Fibroblast of lung (primary cell): ENCODE measurements at regions not wholly inside any gene's neighbourhood (a gene's known extent, or its start where the extent isn't known, plus 50 kb on each side); places are given as distances from the start of the nearest gene placed in this dataset.
A peak's percentile ranks its signal among the peaks of the same experiment; 100 is the strongest.

ENCODE experiments used
- DNase-seq, 2 donors: peaks; one replicate each; pipeline versions ENCODE4 v3.0.0 to v3.0.0-alpha.2; 2010; ENCODE audit warnings: low read depth in 2 of 2
- H2AFZ ChIP-seq: 2 replicates; pipeline ENCODE4 v1.5.1; 2012; ENCODE audit warnings: low read length, control low read depth, inconsistent platforms
- H3K27ac ChIP-seq: 2 replicates; pipeline ENCODE4 v1.5.1; 2011; ENCODE audit warnings: low read length, control low read depth; ENCODE audit not compliant: insufficient read depth
- H3K27me3 ChIP-seq: 2 replicates; pipeline ENCODE4 v1.5.1; 2011; ENCODE audit warnings: mild to moderate bottlenecking, low read length; ENCODE audit not compliant: control insufficient read depth, insufficient read depth
- H3K36me3 ChIP-seq: 2 replicates; pipeline ENCODE4 v1.5.1; 2011; ENCODE audit warnings: low read length; ENCODE audit not compliant: control insufficient read depth, insufficient read depth
- H3K4me1 ChIP-seq: 2 replicates; pipeline ENCODE4 v1.5.1; 2011; ENCODE audit warnings: low read length; ENCODE audit not compliant: control insufficient read depth, insufficient read depth; ENCODE audit errors: extremely low read depth
- H3K4me2 ChIP-seq: 2 replicates; pipeline ENCODE4 v1.5.1; 2011; ENCODE audit warnings: low read length, control low read depth; ENCODE audit not compliant: insufficient read depth; ENCODE audit errors: extremely low read depth
- H3K4me3 ChIP-seq, 4 experiments: fragments of 200-600 bp in 1 of 4; sonication (generic) in 1 of 4; replicated peaks in 1 of 4; 2 replicates each; pipeline ENCODE4 v1.5.1; 2011 to 2016; ENCODE audit warnings: low read length in 4 of 4, low read depth in 3 of 4, mild to moderate bottlenecking in 3 of 4, control low read depth in 2 of 4, inconsistent platforms in 1 of 4, mixed read lengths in 1 of 4; ENCODE audit not compliant: insufficient read depth in 1 of 4; ENCODE audit errors: control extremely low read depth in 1 of 4
- H3K79me2 ChIP-seq: 2 replicates; pipeline ENCODE4 v1.5.1; 2012; ENCODE audit warnings: mild to moderate bottlenecking, low read length, inconsistent platforms; ENCODE audit not compliant: control insufficient read depth, insufficient read depth
- H3K9ac ChIP-seq: 2 replicates; pipeline ENCODE4 v1.5.1; 2011; ENCODE audit warnings: mild to moderate bottlenecking, low read length, control low read depth; ENCODE audit not compliant: insufficient read depth
- H3K9me3 ChIP-seq: 2 replicates; pipeline ENCODE4 v1.5.1; 2012; ENCODE audit warnings: low read depth, low read length; ENCODE audit not compliant: control insufficient read depth, insufficient read depth
- H4K20me1 ChIP-seq: 2 replicates; pipeline ENCODE4 v1.5.1; 2011; ENCODE audit warnings: low read length; ENCODE audit not compliant: control insufficient read depth, insufficient read depth; ENCODE audit errors: extremely low read depth
- CTCF ChIP-seq, 2 donors: IDR thresholded peaks in 1 of 2; conservative IDR thresholded peaks in 1 of 2; 1 replicate in 1 of 2; 2 replicates in 1 of 2; pipeline ENCODE4 v1.5.1; 2011 to 2012; ENCODE audit warnings: low read length in 2 of 2, control low read depth in 1 of 2, inconsistent platforms in 1 of 2, low read depth in 1 of 2, mild to moderate bottlenecking in 1 of 2
- EZH2 ChIP-seq: IDR thresholded peaks from 2 replicates; pipeline ENCODE4 v1.5.1; 2012; ENCODE audit warnings: low read length, control low read depth, mild to moderate bottlenecking; ENCODE audit errors: missing control alignments

- Histone ChIP-seq H3K4me2 (no peak overlapping the region), H3K9ac (no peak overlapping the region), H3K79me2 (no peaks in the 10 kb centered on the region), H3K4me3 (no peak overlapping the region), H3K27ac (no peak overlapping the region), H3K27me3 (no peaks in the 10 kb centered on the region), H3K9me3 (no peaks in the 10 kb centered on the region), H4K20me1 (no peaks in the 10 kb centered on the region), H2AFZ (no peak overlapping the region), H3K4me1 (no peaks in the 10 kb centered on the region), H3K36me3 (no peaks in the 10 kb centered on the region)
- no peak for TF ChIP-seq EZH2
- TF ChIP-seq CTCF (conservative IDR thresholded peaks at IDR 0.05 in 1 of 2, IDR thresholded peaks at IDR 0.05 in 1 of 2; ENCODE audit: low read depth in 1 of 2, low read length in 2 of 2): no peak
- DNase-seq: peak in 1 of 2 donors; percentile 4
These were observed 50.7 kb upstream of the TPRG1 start for GRCh38 chr3:189121092-189121491.
